A172 (cell line): ENCODE measurements at regions not wholly inside any gene's neighbourhood (a gene's known extent, or its start where the extent isn't known, plus 50 kb on each side); places are given as distances from the start of the nearest gene placed in this dataset.

Experiments
- DNase-seq: peaks from one replicate; pipeline ENCODE4 v3.0.0-alpha.2; 2015; ENCODE audit warnings: low spot score

DNA sequence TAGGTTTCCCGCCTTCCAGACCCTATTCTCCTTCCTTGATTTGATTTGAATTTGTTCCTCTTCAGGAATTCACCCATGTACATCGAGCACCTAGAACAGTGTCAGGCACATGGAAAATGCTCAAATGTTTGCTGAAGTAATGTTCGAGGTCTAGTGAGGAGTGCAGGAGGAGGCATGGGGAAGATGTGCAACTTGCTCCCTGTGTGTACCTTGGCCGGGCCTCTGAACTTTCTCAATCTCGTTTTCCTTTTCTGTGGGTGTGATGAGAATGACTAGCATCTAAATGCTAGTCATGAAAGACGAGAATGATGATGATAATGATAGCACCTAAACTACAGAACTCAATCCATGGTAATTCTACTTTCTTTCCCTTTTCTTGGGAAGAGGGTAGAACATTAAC, 279.1 kb upstream of the PLET1 start:
- no peak for DNase-seq

DNA sequence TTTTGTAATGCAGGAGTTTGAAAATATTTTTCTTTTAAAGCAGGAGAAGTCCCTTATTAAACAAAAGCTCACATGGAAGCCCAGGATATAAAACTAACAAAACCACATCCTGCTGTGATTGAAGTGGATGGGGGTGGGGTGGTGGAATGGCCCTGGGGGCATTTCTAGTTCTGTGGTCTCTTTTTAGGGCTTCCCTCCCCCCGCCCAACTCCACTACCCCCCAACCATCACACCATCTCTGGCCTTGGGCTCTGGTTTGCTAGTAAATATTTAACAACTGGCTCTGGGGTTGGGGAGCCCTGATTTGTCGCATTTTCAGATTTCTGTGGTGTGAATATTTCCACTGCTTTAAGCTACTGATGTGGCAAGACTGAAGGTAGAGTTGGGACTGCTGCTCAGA, 279.6 kb upstream of the PLET1 start:
- no peak for DNase-seq

DNA sequence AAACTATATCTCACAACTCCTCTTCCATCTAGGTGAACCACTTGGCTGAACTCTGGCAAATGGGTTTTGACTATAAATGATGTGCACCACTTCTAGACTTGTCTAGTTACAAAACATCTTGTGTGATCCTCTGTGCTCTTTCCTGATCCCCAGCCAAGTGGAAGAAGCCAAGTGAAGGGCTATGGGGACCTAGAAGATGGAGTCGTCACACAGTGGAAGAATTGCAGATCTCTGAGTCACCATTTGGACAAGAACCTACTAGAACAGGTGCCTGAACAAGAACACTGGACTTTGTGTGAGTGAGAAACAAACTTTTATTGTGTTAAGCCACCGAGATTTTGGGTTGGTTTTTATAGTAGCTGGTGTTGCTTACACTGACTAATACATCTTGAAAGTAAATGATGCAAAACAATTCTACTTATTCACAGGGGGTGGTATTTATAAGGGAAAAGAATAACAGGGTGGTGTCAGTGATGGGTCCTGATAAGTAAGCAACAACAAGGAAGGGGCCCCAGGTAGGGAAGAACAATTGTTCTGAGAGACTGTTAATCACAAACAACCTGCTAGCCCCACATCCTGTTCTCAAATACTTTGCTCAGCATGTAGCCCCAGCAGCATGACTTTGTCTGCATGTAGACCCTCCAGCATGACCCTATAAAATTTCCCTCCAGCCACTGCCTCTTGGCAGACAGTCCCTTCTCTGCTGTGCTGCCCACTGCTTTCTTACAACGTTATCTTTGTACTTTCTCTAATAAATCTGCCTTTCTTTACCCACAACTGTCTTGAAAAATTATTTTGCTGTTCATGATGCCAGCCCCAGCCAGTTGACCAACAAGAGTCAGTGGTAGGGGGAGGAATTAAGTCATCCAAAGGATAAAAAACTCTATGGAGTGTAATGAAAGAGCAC, 280.7 kb upstream of the PLET1 start:
- DNase-seq, result no peak

DNA sequence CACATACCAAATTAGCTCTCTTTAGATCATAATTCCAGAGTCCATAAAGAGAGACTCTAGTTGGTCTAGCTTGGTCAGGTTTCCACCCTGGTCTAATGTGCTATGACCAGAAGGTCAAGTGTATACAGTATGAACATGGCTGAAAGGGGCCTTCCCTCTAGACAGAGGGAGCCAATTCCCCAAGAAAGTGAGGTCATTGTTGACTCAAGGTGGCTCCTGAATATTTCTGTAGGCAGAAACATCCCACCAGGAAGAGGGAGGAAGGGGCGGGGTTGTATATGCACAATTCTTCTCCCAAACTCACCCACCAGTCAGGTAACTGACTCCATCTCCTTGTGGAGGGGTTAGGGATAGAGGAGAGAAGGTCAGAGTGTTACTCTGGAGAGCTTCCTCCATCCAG, 281.8 kb upstream of the PLET1 start:
- DNase-seq, result no peak

DNA sequence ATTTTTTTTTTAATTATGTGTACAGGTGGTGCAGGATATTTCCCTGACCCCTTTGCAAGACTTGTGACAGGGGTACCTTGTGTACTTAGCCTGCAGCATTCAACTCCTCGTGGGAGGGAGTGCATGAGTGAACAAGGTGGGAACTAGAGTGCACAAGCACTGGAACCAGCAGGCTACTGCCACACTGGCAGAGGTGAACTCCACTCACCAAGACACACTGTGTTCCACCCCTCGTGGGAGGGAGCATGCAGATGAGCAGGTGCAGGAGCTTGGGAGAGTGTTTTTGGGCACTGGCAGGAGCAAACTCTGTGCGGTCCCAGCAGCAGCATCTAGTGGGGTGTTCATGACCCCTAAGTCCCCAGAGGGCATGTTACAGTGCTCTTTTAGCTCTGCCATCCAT, 282.7 kb upstream of the PLET1 start:
- DNase-seq, result no peak

DNA sequence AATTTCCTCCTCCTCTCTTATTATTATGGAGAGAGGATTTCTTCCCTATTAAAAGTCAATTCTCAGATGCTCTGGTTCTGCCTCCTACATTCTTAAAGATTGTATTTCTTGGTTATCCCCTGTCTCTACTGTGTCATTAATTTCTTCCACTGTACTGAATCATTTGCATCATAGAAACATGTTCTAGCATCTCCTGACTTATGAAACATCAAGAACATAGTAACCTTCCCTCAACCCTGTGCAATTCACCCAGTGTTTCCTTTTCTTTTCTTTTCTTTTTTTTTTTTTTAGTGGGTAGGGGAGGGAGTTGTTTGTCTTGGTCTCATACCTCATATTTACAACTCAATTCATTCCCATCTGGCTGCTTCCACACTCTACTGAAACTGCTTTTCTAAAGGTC, 288.0 kb upstream of the PLET1 start:
- DNase-seq, result no peak

DNA sequence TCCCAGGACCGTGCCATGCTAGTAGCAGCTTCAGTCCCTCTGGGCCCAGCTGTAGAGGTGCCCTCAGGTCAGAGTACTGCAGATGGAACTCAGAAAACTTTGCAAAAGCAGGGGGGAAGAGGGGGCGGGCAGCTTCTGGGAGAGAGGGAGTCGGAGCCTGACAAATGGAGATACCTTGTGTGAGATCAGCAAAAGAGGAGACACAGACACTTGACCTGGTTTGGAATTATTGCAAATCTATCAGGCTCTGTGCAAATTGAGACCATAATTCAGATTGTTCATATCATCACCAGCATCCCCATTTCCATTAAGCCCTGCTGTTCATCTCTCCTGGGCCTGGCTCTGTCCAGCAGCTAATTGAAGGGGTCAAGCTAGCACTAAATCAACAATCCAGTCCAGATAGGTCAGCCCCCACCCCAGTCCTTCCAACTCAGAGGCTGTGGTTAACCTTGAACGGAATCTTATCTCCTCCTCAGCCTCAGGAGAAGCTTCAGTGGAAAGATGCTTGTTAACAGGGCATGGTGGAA, 292.6 kb upstream of the PLET1 start:
- DNase-seq, result no peak

DNA sequence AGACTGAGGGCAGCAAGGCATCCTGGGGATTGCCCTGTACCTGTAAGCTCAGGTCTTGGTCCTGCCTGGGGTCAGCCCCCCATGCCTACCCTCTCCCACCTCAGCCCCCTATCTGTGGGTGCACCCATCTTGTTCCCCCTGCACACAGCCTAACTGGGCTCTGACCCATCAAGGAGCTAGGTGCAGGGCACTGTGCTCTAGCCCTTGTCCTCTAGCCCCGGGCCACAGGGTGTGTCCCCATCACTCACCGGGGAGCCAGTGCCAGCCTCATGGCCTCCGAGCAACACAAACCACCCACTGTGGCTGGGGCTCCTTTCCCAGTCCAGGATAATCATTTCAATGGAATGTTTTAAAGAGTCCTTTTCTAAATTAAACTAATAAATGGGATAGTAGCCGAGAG, 293.9 kb upstream of the PLET1 start:
- DNase-seq, result peak; percentile 4

DNA sequence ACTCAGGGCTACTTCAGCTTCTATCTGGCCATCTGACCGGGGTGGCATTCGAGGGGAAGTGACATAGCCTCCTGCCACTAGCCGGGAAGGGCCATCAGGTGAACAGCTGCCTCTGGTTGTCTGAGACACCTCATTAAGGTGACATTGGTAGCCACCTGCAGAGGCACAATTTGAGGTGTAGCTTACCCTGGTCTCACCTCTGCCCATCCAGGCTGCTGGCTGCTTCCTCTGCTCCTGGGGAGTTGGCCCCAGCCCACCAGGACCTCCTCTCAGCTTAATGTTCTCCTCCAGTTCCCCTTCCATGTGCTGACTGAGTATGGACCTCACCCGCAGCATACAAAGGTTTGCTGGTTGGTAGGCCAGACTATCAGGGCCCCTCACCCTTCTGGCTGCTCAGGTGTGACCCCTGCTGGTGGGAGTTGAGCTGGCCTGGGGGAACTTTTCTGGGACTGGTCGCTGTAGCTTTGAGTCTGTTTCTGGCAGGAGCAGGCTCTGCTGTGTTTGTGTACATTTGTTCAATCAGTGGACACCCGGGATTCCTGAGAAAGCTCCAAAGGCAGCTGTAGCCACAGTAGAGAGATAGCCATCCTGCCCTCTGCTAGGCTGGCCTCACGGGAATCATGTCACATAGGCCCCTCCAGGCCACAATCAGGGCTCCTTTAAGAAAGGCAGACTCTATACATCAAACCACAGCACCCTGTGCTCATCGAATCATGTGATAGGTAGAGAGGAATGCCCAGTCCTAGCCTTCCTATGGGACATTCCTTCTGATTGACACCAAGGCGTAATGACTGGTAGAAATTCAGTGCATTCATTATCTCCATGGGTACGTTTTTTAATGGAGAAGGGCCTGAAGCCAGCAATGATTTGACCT, 295.1 kb upstream of the PLET1 start:
- no peak for DNase-seq

DNA sequence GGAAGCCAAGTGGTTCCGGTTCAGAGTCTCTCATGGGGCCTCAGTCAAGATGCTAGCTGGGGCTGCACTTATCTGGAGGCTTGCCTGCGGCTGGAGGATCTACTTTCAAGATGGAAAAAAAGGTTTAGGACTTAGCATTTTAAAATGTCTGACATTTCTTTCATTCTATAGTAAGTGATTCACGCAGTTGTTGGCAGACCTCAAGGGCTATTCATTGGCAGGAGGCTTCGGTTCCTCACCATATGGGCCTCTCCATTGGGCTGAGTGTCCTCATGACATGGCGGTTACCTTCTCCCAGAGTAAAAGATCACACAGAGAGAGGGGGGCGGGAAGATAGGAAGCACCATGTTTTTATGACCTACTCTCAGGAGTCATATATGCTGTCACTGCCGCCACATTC, 298.0 kb upstream of the PLET1 start:
- DNase-seq, result no peak

DNA sequence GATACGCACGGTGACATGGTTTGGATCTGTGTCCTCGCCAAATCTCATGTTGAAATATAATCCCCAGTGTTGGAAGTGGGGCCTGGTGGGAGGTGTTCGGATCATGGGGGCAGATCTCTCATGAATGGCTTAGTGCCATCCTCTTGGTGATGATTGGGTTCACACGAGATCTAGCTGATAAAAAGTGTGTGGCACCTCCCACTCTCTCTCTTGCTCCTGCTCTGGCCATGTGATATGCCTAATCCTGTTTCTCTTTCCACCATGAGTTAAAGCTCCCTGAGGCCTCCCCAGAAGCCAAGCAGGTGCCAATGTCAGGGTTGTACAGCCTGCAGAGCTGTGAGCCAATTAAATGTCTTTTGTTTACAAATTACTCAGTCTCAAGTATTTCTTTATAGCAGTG, 303.1 kb upstream of the PLET1 start:
- DNase-seq, result no peak

DNA sequence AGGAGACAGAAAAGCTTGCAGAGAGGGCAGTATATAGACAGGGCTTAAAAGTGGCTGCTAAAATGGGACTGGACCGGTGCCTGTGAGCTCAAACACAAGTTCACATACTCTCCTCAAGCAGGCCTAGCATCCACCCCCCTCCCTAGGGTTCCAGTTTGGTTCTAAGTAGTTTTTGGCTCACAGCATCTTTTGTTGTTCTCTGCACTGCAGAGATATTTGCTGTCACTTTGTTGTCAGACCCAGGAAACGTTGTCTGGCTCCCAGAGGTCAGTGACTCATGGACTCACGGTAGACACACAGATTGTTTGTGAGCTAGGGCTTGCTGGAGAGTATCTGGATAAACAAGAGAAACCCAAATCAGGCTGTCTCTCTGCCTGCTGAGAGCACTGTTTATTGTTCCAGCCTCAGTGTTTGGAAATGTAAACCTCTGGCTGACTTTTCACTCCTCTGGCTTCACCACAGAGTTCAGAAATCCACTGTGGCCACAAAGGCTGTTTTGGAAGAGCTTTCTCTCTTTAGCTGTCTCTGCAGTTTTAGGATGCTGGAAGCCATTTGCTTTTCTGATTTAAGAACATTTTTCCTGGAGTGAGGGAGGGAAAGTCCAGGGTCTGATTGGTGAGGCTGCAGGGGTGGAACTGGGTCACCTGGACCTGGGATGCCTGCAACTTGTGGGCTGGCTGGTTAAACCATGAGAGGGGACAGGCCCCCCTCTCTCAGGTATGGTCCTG, 303.7 kb upstream of the PLET1 start:
- DNase-seq, result peak; percentile 29

DNA sequence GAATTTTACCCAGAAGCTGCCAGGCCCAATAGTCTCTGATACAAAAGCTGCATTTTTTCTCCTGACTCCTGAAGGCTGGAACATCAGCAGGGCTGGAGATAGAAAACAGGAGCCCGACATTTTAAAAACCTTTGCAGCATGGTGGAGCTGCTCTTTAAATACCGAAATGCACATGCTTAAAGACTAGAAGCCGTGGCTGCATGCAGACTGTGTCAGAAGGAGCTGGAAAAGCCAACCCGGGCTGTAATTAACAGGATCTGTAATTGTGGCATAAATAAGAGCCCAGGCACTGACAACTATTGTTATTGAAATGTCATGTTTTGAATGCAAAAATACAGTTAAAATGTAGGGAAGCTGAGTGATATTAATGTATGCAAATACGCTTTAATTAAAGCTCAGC, 304.9 kb upstream of the PLET1 start:
- DNase-seq, result no peak

DNA sequence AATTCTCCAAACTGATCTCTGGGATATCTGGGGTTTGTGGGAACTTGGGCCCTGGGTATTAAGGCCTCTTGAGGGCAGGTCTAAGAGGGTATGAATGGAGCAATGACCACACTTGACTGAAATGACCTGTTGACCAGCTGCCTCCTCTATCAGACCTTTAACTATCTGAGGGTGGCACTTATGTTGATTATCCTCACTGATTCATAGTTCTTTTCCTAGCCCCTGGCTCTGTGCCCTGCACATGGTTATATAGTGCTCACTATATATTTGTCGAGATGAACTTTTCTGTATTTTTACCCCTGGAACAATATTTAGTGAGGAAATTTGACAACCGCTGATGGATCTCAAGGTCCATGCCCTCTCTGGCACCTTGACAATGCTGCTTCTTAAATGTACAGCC, 305.5 kb upstream of the PLET1 start:
- no peak for DNase-seq

DNA sequence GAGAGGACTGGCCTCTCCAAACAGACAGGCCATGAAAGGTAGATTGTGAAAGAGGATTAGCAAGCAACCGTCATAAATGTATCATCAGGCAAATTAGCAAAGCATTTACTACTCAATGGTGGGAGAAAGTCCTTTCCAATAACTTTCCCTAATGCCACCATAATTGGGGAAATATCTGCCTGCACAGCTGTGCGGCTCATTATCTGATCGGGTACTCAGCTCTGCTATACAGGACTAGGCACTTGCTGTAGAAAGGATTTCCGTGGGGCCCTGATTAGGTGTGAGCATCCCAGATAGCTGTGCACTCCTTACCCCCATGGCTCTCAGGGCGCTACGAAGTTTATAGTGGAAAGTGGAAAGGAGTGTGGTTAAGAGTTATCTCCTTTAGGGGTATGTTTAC, 309.7 kb upstream of the PLET1 start:
- DNase-seq, result no peak

DNA sequence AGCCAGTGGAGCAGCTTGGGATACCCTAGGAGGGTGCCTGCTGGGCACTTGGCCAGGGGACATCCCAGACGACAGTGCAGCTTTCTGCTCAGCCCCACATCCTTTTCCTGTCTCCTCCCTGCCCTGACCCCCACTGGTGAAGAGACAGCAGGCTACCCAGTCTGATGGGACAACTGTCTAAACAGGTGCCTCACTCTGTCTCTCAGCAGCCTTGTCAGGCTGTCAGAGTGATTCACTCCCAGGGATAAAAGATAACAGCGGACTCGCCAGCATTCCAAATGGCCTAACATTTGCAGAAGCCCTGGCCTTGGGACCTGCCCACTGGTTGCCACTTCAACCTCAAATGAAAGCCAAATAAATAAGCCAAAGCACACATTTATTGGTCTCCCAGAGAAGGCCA, 318.6 kb upstream of the PLET1 start:
- no peak for DNase-seq

DNA sequence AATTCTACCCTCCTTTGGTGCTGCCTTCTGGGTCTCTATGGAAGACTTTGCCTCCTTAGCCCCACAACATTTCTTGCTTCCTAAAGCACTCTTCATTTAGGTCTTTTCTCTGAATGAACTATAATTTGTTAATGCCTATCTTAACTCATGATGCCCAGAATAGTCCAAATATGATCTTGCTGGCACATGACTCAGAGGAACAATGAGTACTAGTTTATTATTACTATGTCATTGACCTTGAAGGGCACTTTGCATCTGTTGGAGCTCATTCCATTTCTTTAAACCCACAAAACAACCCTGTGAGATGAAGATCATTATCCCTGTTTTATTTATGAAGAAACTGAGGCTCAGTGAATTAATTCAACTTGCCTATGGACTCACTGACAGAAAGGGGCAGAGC, 320.2 kb upstream of the PLET1 start:
- DNase-seq, result no peak

DNA sequence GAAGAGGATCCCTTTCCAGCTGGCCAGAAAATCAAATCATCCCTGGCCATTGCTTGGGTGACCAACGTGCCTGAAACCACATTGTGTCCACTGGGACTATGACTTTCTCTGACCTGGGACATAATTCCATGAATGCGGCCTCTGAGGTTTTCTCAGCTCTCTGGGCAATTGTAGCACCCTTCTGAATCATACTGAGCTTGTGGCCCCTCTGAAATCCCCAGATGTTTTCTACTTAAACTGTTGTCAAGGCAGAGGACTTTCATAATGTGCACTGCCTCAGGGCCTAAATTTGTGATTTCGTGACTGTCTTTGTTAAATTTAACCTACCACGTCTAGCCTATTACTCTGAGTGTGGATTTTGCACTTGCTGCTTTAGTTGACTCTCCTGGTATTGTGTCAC, 321.1 kb upstream of the PLET1 start:
- no peak for DNase-seq

DNA sequence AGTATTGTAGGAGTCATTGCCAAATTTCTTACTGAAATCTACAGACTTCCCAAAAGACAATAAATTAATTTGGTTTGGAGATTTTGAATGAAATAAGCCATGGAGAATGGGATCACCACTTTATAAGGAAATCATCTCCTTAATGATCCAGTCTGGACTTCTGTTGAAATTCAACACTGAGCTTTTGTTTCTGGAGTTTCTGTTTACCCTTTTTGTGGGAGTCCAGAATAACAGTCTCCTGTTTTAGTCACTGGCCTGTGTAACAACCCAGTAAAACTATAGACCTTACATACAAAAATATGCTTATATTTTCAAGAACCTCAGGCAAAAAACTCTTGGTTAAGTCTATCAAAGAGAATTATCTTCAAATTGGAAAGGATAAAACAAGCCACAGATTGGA, 321.7 kb upstream of the PLET1 start:
- no peak for DNase-seq

DNA sequence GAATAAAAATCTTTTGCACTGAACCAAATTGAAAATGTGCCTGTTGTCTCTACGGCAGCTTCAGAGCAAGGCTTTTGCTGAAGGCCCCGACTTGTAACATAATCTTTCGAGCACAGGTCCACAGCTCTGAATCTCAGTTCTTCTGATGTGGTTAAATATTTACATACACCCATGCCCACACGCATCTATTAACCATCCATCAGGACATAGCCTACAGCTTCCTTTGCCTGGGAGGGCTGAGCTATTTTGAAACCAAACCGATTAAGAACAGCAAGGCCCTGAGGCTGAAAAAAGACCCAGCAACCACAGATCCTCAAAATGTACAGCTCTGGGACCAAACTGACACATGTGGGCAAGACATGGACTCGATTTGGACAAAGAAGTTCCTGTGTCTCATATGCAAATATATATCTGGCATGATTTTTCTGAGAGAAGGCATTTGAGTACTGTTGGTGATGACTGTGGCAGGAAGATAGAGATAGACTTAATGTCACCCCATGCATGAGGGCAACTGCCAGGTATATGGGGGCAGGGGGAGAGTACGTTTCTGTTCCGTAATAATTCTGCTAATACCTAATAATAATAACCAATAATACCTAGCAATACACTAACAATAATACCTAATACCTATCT, 322.7 kb upstream of the PLET1 start:
- DNase-seq, result no peak

DNA sequence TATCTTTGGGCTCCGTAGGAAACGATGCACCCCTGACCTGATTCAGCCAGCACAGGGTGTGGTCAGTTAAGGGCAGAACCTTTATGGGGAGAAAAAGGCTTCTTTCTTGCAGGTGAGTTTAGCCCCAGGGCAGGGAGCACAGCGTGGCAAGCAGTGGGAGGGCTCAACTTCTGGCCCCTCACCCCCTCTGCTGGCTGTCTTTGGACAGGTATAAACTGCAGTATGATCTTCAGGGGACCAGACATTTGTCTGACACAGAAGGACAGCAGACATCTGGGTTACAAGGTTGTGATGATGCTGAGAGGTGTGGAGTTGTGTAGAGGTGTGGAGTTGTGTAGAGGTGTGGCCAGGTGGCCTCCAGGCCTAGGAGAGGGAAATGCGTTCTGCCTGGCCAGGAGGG, 324.0 kb upstream of the PLET1 start:
- DNase-seq, result no peak

DNA sequence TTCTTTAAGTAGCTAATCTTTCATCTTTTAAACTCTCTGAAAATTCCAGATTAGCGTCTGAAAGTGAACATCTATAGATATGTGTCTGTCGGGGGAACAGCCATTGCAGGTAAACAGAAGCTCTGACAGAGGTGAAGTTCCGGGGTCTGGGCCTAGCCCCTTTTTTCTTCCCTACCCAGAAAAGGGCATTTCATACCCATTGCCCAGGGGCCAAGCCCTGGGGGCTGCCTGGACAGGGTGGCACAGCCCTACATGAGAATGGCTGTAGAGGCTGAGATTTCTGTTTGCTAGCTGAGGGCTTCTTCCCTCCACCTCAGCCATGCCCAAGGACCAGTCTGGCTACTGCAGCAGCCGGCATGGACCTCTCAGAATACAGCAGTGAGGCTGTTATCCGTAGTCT, 327.0 kb upstream of the PLET1 start:
- no peak for DNase-seq
